VCaP (cell line): ENCODE measurements at regions not wholly inside any gene's neighbourhood (a gene's known extent, or its start where the extent isn't known, plus 50 kb on each side); places are given as distances from the start of the nearest gene placed in this dataset.
A peak's percentile ranks its signal among the peaks of the same experiment; 100 is the strongest.

Source experiments
- H3K27ac ChIP-seq: fragments of 450-650 bp; 2 replicates; pipeline ENCODE4 v1.5.1; 2017
- CTCF ChIP-seq: fragments of 450-650 bp; conservative IDR thresholded peaks from 2 replicates; pipeline ENCODE4 v1.5.1; 2017; ENCODE audit warnings: mild to moderate bottlenecking, moderate library complexity

GRCh38 chr17:79305768-79306423 is 231.3 kb downstream of the ENGASE start:
- TF ChIP-seq CTCF = no peak
- peak overlapping the region; percentile 84 for H3K27ac ChIP-seq

- TF ChIP-seq CTCF = no peak
- peak overlapping the region; percentile 84 for H3K27ac ChIP-seq
Observed at GRCh38 chr17:79305376-79305767, 230.7 kb downstream of the ENGASE start.

- no peak for TF ChIP-seq CTCF
- H3K27ac ChIP-seq = peak overlapping the region; percentile 84; the same call in 1 of the 2 replicates
Observed at GRCh38 chr17:79304884-79305283, 230.3 kb downstream of the ENGASE start.

- H3K27ac ChIP-seq = no peak overlapping the region
- no peak for TF ChIP-seq CTCF
Observed at GRCh38 chr17:79303641-79304205, 229.1 kb downstream of the ENGASE start.

GRCh38 chr17:79301469-79301868 is 226.8 kb downstream of the ENGASE start:
- TF ChIP-seq CTCF = no peak
- H3K27ac ChIP-seq = no peak overlapping the region

- no peak for TF ChIP-seq CTCF
- peak overlapping the region; percentile 48 for H3K27ac ChIP-seq
Observed at GRCh38 chr17:79299349-79299748, 224.7 kb downstream of the ENGASE start.

GRCh38 chr17:79298799-79299198 is 224.2 kb downstream of the ENGASE start:
- no peak for TF ChIP-seq CTCF
- peak overlapping the region; percentile 48 for H3K27ac ChIP-seq
